Spleen (tissue), 7 donors: ENCODE measurements at regions not wholly inside any gene's neighbourhood (a gene's known extent, or its start where the extent isn't known, plus 50 kb on each side); places are given as distances from the start of the nearest gene placed in this dataset.

Experiments used
- CTCF ChIP-seq, 11 experiments: fragments of 200-600 bp in 7 of 11; fragments of 450-650 bp in 4 of 11; sonication (generic) in 4 of 11; IDR thresholded peaks in 8 of 11; conservative IDR thresholded peaks in 3 of 11; 1 replicate in 7 of 11; 2 replicates in 4 of 11; pipeline versions ENCODE4 v1.4.0 to v1.8.0; 2016 to 2021; ENCODE audit warnings: antibody characterized with exemption in 11 of 11, inconsistent platforms in 4 of 11, mild to moderate bottlenecking in 1 of 11
- POLR2A ChIP-seq, 3 donors: fragments of 450-650 bp; IDR thresholded peaks; one replicate each; pipeline ENCODE4 v1.5.1; 2017; ENCODE audit warnings: antibody characterized with exemption in 3 of 3, mild to moderate bottlenecking in 1 of 3
- POLR2AphosphoS5 ChIP-seq, 3 donors: sonication (generic); formaldehyde crosslinking; IDR thresholded peaks; one replicate each; pipeline ENCODE4 v1.5.1; 2017; ENCODE audit warnings: antibody characterized with exemption in 3 of 3
- donor health status: DM: no; HTN: no; CAD: no; lungs with moderate emphysema.
- donor health status: DM: no; HTN: no; CAD: no.
- donor health status: DM: no; HTN: no; CAD: no.

DNA sequence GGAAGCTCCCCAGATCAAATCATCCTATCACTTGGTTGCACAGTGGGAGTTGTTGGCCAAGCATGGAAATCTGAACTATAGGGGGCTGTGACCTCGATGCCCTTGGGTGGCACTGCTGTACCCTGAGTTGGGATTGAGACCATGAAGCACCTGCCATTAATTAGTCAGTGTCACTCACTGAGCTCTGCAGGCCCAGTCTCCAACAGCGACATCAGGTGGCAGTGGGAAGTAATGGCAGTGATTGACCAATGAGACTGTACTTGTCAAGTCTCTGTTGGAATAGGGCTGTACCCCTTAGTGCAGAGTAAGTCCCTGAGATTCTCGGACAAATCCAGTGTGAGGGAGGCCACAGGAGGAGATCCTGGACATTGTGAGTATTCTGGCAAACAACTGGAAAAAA is 118.0 kb upstream of the RPL38 start:
- TF ChIP-seq CTCF (IDR thresholded peaks at IDR 0.05 in 8 of 11, conservative IDR thresholded peaks at IDR 0.05 in 3 of 11) (no peak), POLR2A (IDR thresholded peaks at IDR 0.05) (no peak), POLR2AphosphoS5 (IDR thresholded peaks at IDR 0.05) (no peak)
